Spleen (tissue), 7 donors: ENCODE measurements at regions not wholly inside any gene's neighbourhood (a gene's known extent, or its start where the extent isn't known, plus 50 kb on each side); places are given as distances from the start of the nearest gene placed in this dataset.

Source experiments
- CTCF ChIP-seq, 11 experiments: fragments of 200-600 bp in 7 of 11; fragments of 450-650 bp in 4 of 11; sonication (generic) in 4 of 11; IDR thresholded peaks in 8 of 11; conservative IDR thresholded peaks in 3 of 11; 1 replicate in 7 of 11; 2 replicates in 4 of 11; pipeline versions ENCODE4 v1.4.0 to v1.8.0; 2016 to 2021; ENCODE audit warnings: antibody characterized with exemption in 11 of 11, inconsistent platforms in 4 of 11, mild to moderate bottlenecking in 1 of 11
- POLR2A ChIP-seq, 3 donors: fragments of 450-650 bp; IDR thresholded peaks; one replicate each; pipeline ENCODE4 v1.5.1; 2017; ENCODE audit warnings: antibody characterized with exemption in 3 of 3, mild to moderate bottlenecking in 1 of 3
- POLR2AphosphoS5 ChIP-seq, 3 donors: sonication (generic); formaldehyde crosslinking; IDR thresholded peaks; one replicate each; pipeline ENCODE4 v1.5.1; 2017; ENCODE audit warnings: antibody characterized with exemption in 3 of 3
- donor health status: DM: no; HTN: no; CAD: no; lungs with moderate emphysema.
- donor health status: DM: no; HTN: no; CAD: no.
- donor health status: DM: no; HTN: no; CAD: no.

- TF ChIP-seq POLR2A (IDR thresholded peaks at IDR 0.05) = no peak
- no peak for TF ChIP-seq CTCF (IDR thresholded peaks at IDR 0.05 in 8 of 11, conservative IDR thresholded peaks at IDR 0.05 in 3 of 11)
- no peak for TF ChIP-seq POLR2AphosphoS5 (IDR thresholded peaks at IDR 0.05)
Observed at GRCh38 chr3:146968204-146968651, 363.1 kb upstream of the PLSCR5 start.
